ENCODE measurements at regions not wholly inside any gene's neighbourhood (a gene's known extent, or its start where the extent isn't known, plus 50 kb on each side); places are given as distances from the start of the nearest gene placed in this dataset.

- DNase-seq (ENCODE audit: low read depth in 1 of 2, low spot score in 2 of 2): no peak
- H2AFZ ChIP-seq (ENCODE audit: low read length): no peak overlapping the region
- no peak for TF ChIP-seq TAF7 (optimal IDR thresholded peaks at IDR 0.05; ENCODE audit: borderline replicate concordance, low read depth, low read length)
- no peak for TF ChIP-seq RAD21 (IDR thresholded peaks at IDR 0.05 in 1 of 2, conservative IDR thresholded peaks at IDR 0.05 in 1 of 2; ENCODE audit: low read depth in 2 of 2, low read length in 2 of 2)
- TF ChIP-seq CTBP2 (IDR thresholded peaks at IDR 0.05; ENCODE audit: borderline replicate concordance, insufficient read depth, insufficient read length, low read length): no peak
- TF ChIP-seq E2F6 (IDR thresholded peaks at IDR 0.05): no peak
- no peak for TF ChIP-seq BCL11A (IDR thresholded peaks at IDR 0.05; ENCODE audit: low read depth in 2 of 2, low read length in 2 of 2)
- no peak for TF ChIP-seq GABPA (IDR thresholded peaks at IDR 0.05; ENCODE audit: borderline replicate concordance, insufficient read depth, low read length)
Observed at GRCh38 chr12:103046154-103046553, 88.7 kb downstream of the ASCL1 start.

More at GRCh38 chr12:103046154-103046553, 88.7 kb downstream of the ASCL1 start:
- FAIRE-seq: no peak
- CTCF ChIA-PET (ENCODE audit: partially characterized antibody): interaction anchor here (2.2 kb wide), 1 partner anchor 502 kb away, joined by 6 read pairs; no protein-coding TSS in a partner anchor
- no peak overlapping the region for H2BK12ac ChIP-seq (ENCODE audit: low read depth, low read length)
- no peak overlapping the region for H3K23ac ChIP-seq (ENCODE audit: insufficient read length)
- no peak overlapping the region for H3K4ac ChIP-seq (replicated peaks; ENCODE audit: insufficient read length, low read depth, low read length)
- H3K27me3 ChIP-seq (replicated peaks in 1 of 4; ENCODE audit: control insufficient read depth in 3 of 4, extremely low read depth in 1 of 4, insufficient read depth in 3 of 4, low read length in 3 of 4): peaks cover 0 to 1% (median 0%) of the 10 kb centered on the region in 4 experiments; a peak in 1 of 7 replicates
- H4K5ac ChIP-seq (ENCODE audit: insufficient read length, low read depth, low read length): no peak overlapping the region
- no peaks in the 10 kb centered on the region for H3K79me1 ChIP-seq (ENCODE audit: low read depth, low read length)
- no peak overlapping the region for H3K18ac ChIP-seq (ENCODE audit: extremely low read depth, low read length)
- no peak overlapping the region for H3K4me2 ChIP-seq (ENCODE audit: insufficient read depth in 1 of 2, low read depth in 2 of 2, low read length in 2 of 2)
- no peak overlapping the region for H4K8ac ChIP-seq (ENCODE audit: extremely low read depth, insufficient read depth, low read length)
- no peak overlapping the region for H3K14ac ChIP-seq (ENCODE audit: insufficient read length)
- H2BK15ac ChIP-seq (ENCODE audit: low read length): no peak overlapping the region
- H2AK5ac ChIP-seq (ENCODE audit: low read depth, low read length): no peak overlapping the region
- H3K79me2 ChIP-seq (ENCODE audit: control insufficient read depth in 1 of 2, insufficient read depth in 2 of 2, low read length in 2 of 2): no peaks in the 10 kb centered on the region
- no peak overlapping the region for H2BK120ac ChIP-seq (replicated peaks; ENCODE audit: low read depth, low read length)
- no peak overlapping the region for H3K9ac ChIP-seq (replicated peaks in 1 of 4; ENCODE audit: extremely low read depth in 1 of 4, low read depth in 3 of 4, low read length in 3 of 4)
- 90% methylated on average over 3 of the region's 3 CpGs; no CpG with 5 or more reads in 1 of the 2 experiments for WGBS, 2 experiments (ENCODE audit: extremely low coverage in 1 of 2, insufficient coverage in 1 of 2, insufficient read length in 1 of 2, insufficient replicate concordance in 2 of 2, low coverage in 1 of 2, low lambda C conversion rate in 2 of 2, missing lambda C conversion rate in 1 of 2)
- no peak overlapping the region for H2BK20ac ChIP-seq (ENCODE audit: low read length)
- peaks cover 2 to 12% (median 6%) of the 10 kb centered on the region in 4 experiments; a peak in 6 of 7 replicates for H3K4me1 ChIP-seq (replicated peaks in 1 of 4; ENCODE audit: control insufficient read depth in 3 of 4, insufficient read depth in 4 of 4, low read length in 3 of 4)
- H4K91ac ChIP-seq (replicated peaks; ENCODE audit: insufficient read length, low read length): no peak overlapping the region
- H4K20me1 ChIP-seq (replicated peaks in 1 of 2; ENCODE audit: control insufficient read depth in 1 of 2, insufficient read depth in 2 of 2, low read length in 2 of 2): no peaks in the 10 kb centered on the region
- POLR2A ChIA-PET (ENCODE audit: partially characterized antibody): no interaction called here
- H3K23me2 ChIP-seq (ENCODE audit: low read depth, low read length): no peaks in the 10 kb centered on the region
- no peaks in the 10 kb centered on the region for H3K36me3 ChIP-seq (ENCODE audit: control insufficient read depth in 2 of 4, insufficient read depth in 4 of 4, low read length in 3 of 4)
- H3K4me3 ChIP-seq (ENCODE audit: extremely low read depth in 1 of 4, insufficient read depth in 2 of 4, low read depth in 3 of 4, low read length in 4 of 4): no peak overlapping the region
- no peaks in the 10 kb centered on the region for H3K9me3 ChIP-seq (ENCODE audit: insufficient read depth in 2 of 2, low read depth in 1 of 2, low read length in 1 of 2)
- H2BK5ac ChIP-seq (ENCODE audit: low read depth, low read length): no peak overlapping the region
- no peak overlapping the region for H3K56ac ChIP-seq (replicated peaks; ENCODE audit: insufficient read length, low read depth, low read length)
- no peak overlapping the region for H3K27ac ChIP-seq (ENCODE audit: low read depth, low read length)
